AG09319 (cell line): ENCODE measurements at regions not wholly inside any gene's neighbourhood (a gene's known extent, or its start where the extent isn't known, plus 50 kb on each side); places are given as distances from the start of the nearest gene placed in this dataset.

ENCODE experiments used
- DNase-seq: peaks from one replicate; pipeline ENCODE4 v3.0.0-alpha.2; 2010; ENCODE audit warnings: low read depth; ENCODE audit errors: extremely low read depth
- TF ChIP-seq, protein P1 (sequence below): IDR thresholded peaks from 2 replicates; pipeline ENCODE4 v1.5.1; 2011; ENCODE audit warnings: low read depth, mild to moderate bottlenecking, inconsistent platforms, low read length, moderate library complexity

- no peak for DNase-seq
- TF ChIP-seq, protein P1, sequence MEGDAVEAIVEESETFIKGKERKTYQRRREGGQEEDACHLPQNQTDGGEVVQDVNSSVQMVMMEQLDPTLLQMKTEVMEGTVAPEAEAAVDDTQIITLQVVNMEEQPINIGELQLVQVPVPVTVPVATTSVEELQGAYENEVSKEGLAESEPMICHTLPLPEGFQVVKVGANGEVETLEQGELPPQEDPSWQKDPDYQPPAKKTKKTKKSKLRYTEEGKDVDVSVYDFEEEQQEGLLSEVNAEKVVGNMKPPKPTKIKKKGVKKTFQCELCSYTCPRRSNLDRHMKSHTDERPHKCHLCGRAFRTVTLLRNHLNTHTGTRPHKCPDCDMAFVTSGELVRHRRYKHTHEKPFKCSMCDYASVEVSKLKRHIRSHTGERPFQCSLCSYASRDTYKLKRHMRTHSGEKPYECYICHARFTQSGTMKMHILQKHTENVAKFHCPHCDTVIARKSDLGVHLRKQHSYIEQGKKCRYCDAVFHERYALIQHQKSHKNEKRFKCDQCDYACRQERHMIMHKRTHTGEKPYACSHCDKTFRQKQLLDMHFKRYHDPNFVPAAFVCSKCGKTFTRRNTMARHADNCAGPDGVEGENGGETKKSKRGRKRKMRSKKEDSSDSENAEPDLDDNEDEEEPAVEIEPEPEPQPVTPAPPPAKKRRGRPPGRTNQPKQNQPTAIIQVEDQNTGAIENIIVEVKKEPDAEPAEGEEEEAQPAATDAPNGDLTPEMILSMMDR: no peak
Measured at GRCh38 chr11:38100836-38101462, 1502.9 kb upstream of the RAG2 start.

GRCh38 chr11:38095268-38095667, 1497.2 kb upstream of the RAG2 start:
- TF ChIP-seq, protein P1: no peak
- no peak for DNase-seq

GRCh38 chr11:38089726-38090125, 1491.7 kb upstream of the RAG2 start:
- no peak for DNase-seq
- TF ChIP-seq, protein P1: no peak

DNA sequence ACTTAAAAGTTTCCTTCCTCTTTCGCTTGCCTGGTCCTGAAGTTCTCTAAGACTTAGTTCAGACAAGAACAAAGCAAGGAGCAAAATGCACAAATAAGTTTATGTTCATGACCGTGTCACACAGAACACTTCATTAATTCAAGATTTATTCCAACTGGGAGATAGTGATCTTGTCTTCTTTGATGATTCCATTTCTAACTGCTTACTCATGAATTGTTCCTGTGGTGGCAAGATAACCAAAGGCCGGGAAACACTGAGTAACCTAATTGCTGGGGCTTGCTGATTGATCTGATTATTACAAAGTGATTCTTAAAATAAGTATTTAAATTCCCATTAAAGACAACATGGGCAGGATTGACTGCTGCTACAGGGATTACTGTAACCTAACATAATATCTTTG, 1462.9 kb upstream of the RAG2 start:
- no peak for DNase-seq

GRCh38 chr11:38060136-38060535, 1462.1 kb upstream of the RAG2 start:
- TF ChIP-seq, protein P1: no peak
- DNase-seq: no peak

More for the DNA sequence above, 1462.9 kb upstream of the RAG2 start:
- TF ChIP-seq, protein P1: no peak

GRCh38 chr11:38046571-38047135, 1448.6 kb upstream of the RAG2 start:
- DNase-seq: no peak
- TF ChIP-seq, protein P1: no peak

DNA sequence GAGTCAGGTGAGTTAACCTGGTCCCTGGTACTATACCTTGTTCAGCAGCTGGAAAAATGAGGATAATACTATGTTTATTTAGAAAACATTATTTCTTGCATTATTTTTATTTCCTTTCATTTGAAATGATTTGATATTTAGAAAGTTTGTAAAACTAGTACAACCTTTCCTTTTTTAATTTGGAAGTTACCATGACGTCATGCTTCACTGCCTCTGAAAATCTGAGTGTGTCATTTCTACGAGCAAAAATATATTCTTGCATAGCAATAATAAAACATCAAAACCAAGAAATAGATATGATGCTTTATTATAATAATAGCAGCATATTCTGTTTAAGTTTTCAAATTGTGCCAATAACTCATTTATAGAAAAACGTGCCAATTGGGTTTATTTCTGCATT, 1445.0 kb upstream of the RAG2 start:
- DNase-seq: no peak
- TF ChIP-seq, protein P1: no peak
